ENCODE measurements at regions not wholly inside any gene's neighbourhood (a gene's known extent, or its start where the extent isn't known, plus 50 kb on each side); places are given as distances from the start of the nearest gene placed in this dataset.

GRCh38 chr6:9437836-9438235 lies 977.0 kb downstream of the TFAP2A start:
- no peaks in the 10 kb centered on the region for H3K9me3 ChIP-seq
- H3K27me3 ChIP-seq = no peaks in the 10 kb centered on the region
- H3K27ac ChIP-seq = no peak overlapping the region
- no peaks in the 10 kb centered on the region for H3K36me3 ChIP-seq
- intact Hi-C loops (cut with DNase I) = no loop called here
- H3K4me1 ChIP-seq = no peaks in the 10 kb centered on the region
- TF ChIP-seq POLR2AphosphoS5 (IDR thresholded peaks at IDR 0.05; ENCODE audit: insufficient read depth in 1 of 2, low read depth in 1 of 2) (no peak), POLR2A (IDR thresholded peaks at IDR 0.05) (no peak)
- TF ChIP-seq, protein P1, sequence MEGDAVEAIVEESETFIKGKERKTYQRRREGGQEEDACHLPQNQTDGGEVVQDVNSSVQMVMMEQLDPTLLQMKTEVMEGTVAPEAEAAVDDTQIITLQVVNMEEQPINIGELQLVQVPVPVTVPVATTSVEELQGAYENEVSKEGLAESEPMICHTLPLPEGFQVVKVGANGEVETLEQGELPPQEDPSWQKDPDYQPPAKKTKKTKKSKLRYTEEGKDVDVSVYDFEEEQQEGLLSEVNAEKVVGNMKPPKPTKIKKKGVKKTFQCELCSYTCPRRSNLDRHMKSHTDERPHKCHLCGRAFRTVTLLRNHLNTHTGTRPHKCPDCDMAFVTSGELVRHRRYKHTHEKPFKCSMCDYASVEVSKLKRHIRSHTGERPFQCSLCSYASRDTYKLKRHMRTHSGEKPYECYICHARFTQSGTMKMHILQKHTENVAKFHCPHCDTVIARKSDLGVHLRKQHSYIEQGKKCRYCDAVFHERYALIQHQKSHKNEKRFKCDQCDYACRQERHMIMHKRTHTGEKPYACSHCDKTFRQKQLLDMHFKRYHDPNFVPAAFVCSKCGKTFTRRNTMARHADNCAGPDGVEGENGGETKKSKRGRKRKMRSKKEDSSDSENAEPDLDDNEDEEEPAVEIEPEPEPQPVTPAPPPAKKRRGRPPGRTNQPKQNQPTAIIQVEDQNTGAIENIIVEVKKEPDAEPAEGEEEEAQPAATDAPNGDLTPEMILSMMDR (IDR thresholded peaks at IDR 0.05) = no peak
- DNase-seq (ENCODE audit: extremely low spot score in 2 of 2) = no peak
- no peak overlapping the region for H3K4me3 ChIP-seq

- no peaks in the 10 kb centered on the region for H3K4me1 ChIP-seq
- TF ChIP-seq POLR2AphosphoS5 (IDR thresholded peaks at IDR 0.05; ENCODE audit: insufficient read depth in 1 of 2, low read depth in 1 of 2) (no peak), POLR2A (IDR thresholded peaks at IDR 0.05) (no peak)
- TF ChIP-seq, protein P1 (IDR thresholded peaks at IDR 0.05) = no peak
- H3K36me3 ChIP-seq = no peaks in the 10 kb centered on the region
- intact Hi-C loops (cut with DNase I) = no loop called here
- no peak overlapping the region for H3K4me3 ChIP-seq
- no peaks in the 10 kb centered on the region for H3K9me3 ChIP-seq
- H3K27me3 ChIP-seq = no peaks in the 10 kb centered on the region
- no peak overlapping the region for H3K27ac ChIP-seq
- no peak for DNase-seq (ENCODE audit: extremely low spot score in 2 of 2)
Observed at GRCh38 chr6:9435281-9435680, 979.6 kb downstream of the TFAP2A start.

GRCh38 chr6:9431945-9432344 lies 982.9 kb downstream of the TFAP2A start:
- DNase-seq (ENCODE audit: extremely low spot score in 2 of 2) = no peak
- TF ChIP-seq POLR2A (IDR thresholded peaks at IDR 0.05) = no peak
- TF ChIP-seq, protein P1 (IDR thresholded peaks at IDR 0.05) = no peak
- TF ChIP-seq POLR2AphosphoS5 (IDR thresholded peaks at IDR 0.05; ENCODE audit: insufficient read depth in 1 of 2, low read depth in 1 of 2) = no peak
- Histone ChIP-seq H3K27ac (no peak overlapping the region), H3K36me3 (no peaks in the 10 kb centered on the region), H3K4me3 (no peak overlapping the region), H3K27me3 (no peaks in the 10 kb centered on the region), H3K4me1 (no peaks in the 10 kb centered on the region), H3K9me3 (no peaks in the 10 kb centered on the region)
- intact Hi-C loops (cut with DNase I) = no loop called here

DNA sequence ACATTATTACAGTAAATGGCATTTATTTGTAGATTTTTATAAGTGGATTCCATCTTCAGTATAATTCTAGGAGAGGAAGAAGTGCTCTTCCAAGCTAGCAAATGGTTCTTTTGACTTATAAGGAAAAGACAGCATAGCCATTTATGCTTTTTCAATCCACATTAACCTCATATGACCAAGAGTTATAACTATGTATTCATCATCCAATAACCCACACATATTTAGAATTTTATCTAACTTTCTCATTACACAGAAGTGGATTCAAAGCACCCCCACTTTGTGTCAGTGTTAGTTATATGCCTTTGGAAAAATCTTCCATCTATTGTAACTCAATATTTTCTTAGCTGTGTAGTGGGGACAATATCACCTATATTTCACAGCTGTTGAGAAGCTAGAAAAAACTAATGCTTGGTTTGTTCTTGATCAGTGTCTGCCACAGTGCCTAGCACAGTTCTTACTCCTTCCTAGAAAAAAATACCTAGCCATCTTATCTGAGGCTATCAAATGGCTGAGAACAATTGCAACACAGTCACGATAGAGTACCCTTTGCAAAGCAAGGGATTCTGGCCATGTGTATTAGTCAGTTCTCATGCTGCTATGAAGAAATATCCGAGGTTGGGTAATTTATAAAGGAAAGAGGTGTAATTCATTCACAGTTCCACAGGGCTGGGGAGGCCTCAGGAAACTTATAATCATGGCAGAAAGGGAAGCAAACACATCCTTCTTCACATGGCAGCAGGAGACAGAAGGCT lies 986.3 kb downstream of the TFAP2A start:
- intact Hi-C loops (cut with DNase I) = no loop called here
- Histone ChIP-seq H3K4me1 (no peaks in the 10 kb centered on the region), H3K36me3 (no peaks in the 10 kb centered on the region), H3K9me3 (no peaks in the 10 kb centered on the region), H3K27ac (no peak overlapping the region), H3K4me3 (no peak overlapping the region), H3K27me3 (no peaks in the 10 kb centered on the region)
- TF ChIP-seq, protein P1 (IDR thresholded peaks at IDR 0.05) = no peak
- no peak for TF ChIP-seq POLR2AphosphoS5 (IDR thresholded peaks at IDR 0.05; ENCODE audit: insufficient read depth in 1 of 2, low read depth in 1 of 2)
- TF ChIP-seq POLR2A (IDR thresholded peaks at IDR 0.05) = no peak
- no peak for DNase-seq (ENCODE audit: extremely low spot score in 2 of 2)

DNA sequence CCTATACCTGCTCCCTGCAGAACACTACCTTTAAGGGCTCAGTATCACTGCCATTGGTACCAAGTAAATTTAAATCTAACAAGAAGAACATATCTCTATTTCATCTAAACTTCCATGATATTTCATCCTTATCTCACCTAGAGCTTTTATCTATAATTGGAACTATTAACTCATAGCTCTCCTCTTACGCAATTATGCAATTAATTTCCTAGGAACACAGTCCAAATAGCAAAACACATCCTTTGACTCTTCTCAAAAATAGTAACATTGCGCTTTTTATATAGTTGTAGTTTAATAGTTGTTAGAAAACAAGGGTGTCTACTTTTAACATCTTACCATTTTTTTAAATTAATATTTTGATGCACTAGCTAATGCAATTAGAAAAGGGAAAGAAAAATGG lies 986.8 kb upstream of the SLC35B3 start:
- TF ChIP-seq POLR2AphosphoS5 (IDR thresholded peaks at IDR 0.05; ENCODE audit: insufficient read depth in 1 of 2, low read depth in 1 of 2) = no peak
- no peak for TF ChIP-seq POLR2A (IDR thresholded peaks at IDR 0.05)
- TF ChIP-seq, protein P1 (IDR thresholded peaks at IDR 0.05) = no peak
- Histone ChIP-seq H3K27me3 (no peaks in the 10 kb centered on the region), H3K4me3 (no peak overlapping the region), H3K9me3 (no peaks in the 10 kb centered on the region), H3K36me3 (no peaks in the 10 kb centered on the region), H3K4me1 (no peaks in the 10 kb centered on the region), H3K27ac (no peak overlapping the region)
- no peak for DNase-seq (ENCODE audit: extremely low spot score in 2 of 2)
- intact Hi-C loops (cut with DNase I) = no loop called here

Measured in vagina (tissue), 2 donors.